OCI-M2 (cell line): ENCODE measurements at regions not wholly inside any gene's neighbourhood (a gene's known extent, or its start where the extent isn't known, plus 50 kb on each side); places are given as distances from the start of the nearest gene placed in this dataset.
A peak's percentile ranks its signal among the peaks of the same experiment; 100 is the strongest.

ENCODE experiments used
- DNase-seq: peaks from one replicate; lab custom pipeline; 2025; ENCODE audit not compliant: unreplicated experiment; lab: John Stamatoyannopoulos, UW

DNA sequence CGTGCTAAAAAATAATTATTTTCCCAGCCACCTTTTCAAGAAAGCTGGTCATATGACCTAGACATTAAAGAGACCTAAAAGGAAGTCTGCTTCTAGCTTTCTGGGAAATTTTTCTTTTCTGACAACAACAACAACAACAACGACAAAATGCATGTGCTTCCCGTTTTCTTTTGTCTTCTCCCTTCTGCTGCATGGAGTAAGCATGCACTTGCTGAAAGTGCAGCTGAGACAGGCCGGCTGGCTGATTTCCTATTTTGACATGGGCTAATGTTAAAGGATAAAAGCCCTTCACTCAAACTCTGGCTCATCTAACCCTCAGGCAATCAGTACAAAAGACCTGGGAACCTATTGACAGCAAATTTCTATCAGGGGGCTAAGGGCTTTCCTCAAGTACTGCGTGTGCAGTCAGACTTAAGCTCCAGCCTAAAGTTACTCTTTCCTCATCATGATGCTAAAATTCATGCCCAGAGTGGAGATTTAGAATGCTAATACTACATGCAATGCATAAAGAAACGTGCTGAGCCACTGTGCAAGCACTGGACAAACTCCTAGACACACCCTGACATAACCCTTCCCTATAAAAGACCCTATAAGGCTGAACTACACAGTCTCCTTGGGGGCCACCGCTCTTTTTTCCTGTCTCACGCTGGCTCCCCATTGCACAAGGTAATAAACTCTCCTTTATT, 811.1 kb downstream of the UQCRFS1 start:
- no peak for DNase-seq

DNA sequence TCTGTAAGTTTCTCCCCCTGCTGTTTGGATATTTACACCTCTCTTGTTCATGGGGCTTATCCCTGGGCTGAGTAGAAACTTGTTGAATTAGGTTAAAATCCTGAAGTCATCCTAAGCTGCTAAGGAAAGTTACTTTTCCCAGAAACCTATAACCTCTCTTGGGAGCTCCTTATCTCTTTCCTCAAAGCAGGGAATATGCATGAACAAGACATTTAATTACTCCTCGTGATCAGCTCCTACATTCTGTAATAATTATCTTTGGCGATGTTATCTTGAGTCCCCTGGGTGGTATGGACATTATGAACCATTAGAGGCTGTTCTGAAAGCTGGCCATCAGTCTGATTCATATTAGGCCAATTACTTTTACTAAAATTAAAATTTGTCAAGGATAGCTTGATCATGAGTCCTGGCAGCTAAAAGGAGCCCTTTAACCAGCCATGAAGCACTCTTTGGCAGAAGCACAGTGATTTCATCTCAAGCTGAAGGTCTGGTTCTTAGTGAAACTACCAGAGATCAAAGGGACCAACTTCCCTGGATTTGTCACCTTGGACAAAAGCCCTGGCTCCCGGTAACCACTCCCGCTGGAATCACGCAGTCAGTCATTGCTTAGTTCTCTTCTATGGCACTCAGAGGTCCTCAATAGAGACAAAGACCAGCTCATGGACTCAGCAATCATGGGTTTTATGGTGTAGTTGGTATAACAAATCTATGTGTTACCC, 811.8 kb downstream of the UQCRFS1 start:
- no peak for DNase-seq

GRCh38 chr19:28399187-28399586, 813.8 kb downstream of the UQCRFS1 start:
- DNase-seq = no peak

- no peak for DNase-seq
Measured at GRCh38 chr19:28397800-28398199, 815.2 kb downstream of the UQCRFS1 start.

DNA sequence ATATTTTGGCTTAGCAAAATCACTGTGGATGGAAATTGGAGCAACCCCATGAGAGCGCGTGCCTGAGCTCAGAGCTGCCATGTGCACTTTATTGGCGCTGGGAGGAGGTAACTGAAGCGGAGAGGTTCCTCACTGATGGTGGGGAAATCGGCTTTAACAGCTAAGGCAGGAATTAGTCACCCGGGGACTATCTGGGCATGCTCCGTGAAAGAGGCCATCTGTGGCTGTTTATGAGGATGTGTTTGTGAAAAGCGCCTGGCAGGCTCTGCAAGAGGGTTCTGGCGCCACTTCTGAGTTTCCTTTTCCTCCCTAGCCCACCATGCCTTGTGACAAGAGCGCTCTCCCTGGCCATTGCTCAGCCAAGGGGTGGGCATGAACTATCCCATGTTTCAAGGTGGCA, 815.6 kb downstream of the UQCRFS1 start:
- no peak for DNase-seq

- no peak for DNase-seq
Measured at GRCh38 chr19:28396287-28396831, 816.6 kb downstream of the UQCRFS1 start.

GRCh38 chr19:28394725-28395124, 818.2 kb downstream of the UQCRFS1 start:
- no peak for DNase-seq

GRCh38 chr19:28393574-28394336, 819.2 kb downstream of the UQCRFS1 start:
- DNase-seq = no peak

DNA sequence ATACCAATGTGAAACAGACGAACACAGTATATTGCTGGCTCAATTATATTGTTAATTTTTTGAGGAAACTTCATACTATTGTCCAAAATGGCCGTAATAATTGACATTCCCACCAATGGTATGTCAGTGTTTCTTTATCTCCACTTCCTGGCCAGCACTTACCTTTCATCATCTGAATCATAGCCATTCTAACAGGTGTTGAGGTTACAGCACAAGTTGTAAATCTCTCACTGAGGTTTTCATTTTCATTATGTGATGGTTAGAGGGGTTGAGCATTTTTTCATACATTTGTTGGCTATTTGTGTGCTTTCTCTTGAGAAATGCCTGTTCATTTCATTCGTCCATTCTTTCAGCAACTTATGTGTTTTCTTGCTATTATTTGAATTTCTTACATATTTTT, 824.0 kb downstream of the UQCRFS1 start:
- DNase-seq = no peak

DNA sequence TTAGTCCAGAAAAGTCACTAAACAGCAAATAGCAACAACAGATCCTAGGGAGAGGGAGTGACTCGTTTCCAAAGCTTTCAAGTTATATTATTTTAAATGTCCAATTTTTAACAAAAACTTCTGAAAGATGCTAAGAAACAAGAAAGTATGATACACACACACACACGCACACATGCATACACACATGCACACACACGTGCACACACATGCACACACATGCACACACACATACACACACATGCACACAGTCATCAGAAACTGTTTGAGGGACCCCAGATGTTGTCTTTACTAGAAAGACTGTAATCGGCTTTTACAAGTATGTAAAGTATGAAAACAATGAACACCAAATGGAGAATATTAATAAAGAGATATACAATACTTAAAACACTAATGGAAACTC, 825.4 kb downstream of the UQCRFS1 start:
- no peak for DNase-seq

GRCh38 chr19:28386470-28386869, 826.5 kb downstream of the UQCRFS1 start:
- DNase-seq = no peak

DNA sequence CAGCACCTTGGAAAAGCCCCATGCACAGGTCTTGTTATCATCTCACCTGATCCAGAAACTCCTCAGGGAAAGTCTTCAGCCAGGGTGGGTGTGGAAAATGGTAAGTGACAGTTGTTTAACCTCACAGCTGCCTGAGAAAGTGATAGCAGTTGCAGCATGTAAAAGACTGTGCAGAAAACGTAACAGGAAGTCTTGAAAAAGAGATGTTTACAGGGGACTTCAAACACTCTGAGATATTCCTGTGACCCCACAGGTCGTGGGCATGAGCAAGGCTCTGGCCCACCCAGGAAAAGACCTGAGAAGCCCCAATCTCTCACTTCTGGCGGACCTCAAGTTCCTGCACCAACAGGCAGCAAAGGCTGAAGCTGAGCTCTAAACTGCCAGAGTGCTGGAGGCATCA, 826.9 kb downstream of the UQCRFS1 start:
- no peak for DNase-seq

- peak; percentile 46 for DNase-seq
Measured at GRCh38 chr19:28377077-28377476, 835.9 kb downstream of the UQCRFS1 start.

DNA sequence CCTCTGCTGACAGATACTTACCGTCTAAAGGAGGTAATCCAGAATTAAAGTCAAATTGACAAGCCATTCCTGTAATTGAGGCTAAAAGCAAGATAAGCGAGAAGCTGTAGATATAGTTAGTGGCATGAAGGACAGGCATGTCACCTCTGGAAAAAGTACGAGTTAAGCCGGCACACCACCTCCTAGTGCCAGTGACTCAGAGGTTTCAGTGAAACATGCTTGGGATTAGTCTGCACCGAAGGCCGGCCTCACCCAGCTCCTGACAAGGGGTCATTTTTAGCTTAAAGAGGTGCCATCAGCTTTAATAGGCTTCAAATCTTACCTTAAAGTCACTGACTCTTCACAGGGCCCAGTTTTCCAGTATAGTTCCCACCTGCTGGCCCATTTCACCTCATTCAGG, 838.0 kb downstream of the UQCRFS1 start:
- no peak for DNase-seq

- DNase-seq = no peak
Measured at GRCh38 chr19:28372576-28373247, 840.2 kb downstream of the UQCRFS1 start.

DNA sequence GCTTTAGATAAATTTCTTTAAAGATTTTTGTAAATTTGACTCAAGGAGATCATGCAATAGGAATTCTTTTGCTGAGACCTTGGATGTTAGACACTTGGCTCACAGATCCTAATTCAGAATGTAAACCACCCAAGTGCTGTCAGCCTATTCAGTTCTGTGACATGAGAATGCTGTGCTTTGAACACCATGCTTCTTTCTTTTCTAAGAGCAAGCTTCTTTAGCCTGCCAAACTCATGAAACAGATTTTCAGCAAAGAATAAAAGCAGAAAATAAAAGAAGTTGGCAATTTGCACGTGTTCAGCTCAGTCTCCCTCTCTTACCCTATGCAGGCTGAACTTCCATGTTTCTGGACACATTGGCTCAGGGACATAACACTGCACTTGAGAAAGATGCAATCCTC, 845.8 kb downstream of the UQCRFS1 start:
- DNase-seq = no peak

DNA sequence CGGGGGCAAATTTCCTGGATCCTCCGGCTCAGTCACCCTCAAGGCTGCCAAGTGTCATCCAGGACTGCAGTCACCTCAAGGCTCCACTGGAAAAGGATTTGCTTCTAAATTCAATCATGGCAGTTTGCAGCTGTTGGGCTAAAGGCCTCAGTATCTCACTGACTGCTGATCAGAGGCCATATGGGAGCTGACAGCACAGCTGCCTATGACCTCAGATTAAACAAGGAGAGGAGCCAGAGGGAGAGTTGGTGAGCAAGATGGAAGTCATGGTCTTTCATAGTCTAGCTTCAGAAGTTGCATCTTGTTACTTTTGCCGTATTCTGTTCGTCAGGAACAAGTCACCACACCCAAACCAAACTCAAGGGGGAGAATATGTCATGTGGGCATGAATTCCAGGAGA, 849.7 kb downstream of the UQCRFS1 start:
- no peak for DNase-seq

- no peak for DNase-seq
Measured at GRCh38 chr19:28359431-28360414, 853.2 kb downstream of the UQCRFS1 start.

- DNase-seq = no peak
Measured at GRCh38 chr19:28358633-28359032, 854.3 kb downstream of the UQCRFS1 start.

DNA sequence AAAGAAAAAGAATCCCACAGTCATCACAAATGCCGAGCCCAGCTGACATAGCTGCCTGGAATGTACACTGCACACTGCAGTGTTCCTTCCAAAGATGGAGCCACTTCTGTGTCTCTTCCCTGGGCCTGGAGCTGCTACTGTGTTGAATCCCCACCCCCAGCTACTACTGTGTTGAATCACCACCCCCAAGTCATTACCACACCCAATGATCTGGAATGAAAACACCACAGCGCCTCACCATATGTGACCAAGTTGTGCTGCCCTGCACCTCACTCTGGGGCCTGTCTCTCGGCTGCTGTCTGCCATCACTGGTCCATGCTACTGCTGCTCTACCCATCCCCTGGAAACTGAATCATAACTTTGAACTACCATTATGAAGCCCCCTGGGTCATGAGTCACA, 861.2 kb downstream of the UQCRFS1 start:
- DNase-seq = no peak
